H1 (cell line): ENCODE measurements at regions not wholly inside any gene's neighbourhood (a gene's known extent, or its start where the extent isn't known, plus 50 kb on each side); places are given as distances from the start of the nearest gene placed in this dataset.
A peak's percentile ranks its signal among the peaks of the same experiment; 100 is the strongest.

Source experiments
- CTCF ChIA-PET: fragments of 300-600 bp; sonication (Branson Sonifier 250); formaldehyde crosslinking; loops from one replicate; lab custom pipeline; 2021; ENCODE audit not compliant: partially characterized antibody; lab: Charles Lee
- POLR2A ChIA-PET: fragments of 300-600 bp; sonication (Branson Sonifier 250); formaldehyde crosslinking; loops from one replicate; lab custom pipeline; 2021; ENCODE audit warnings: inconsistent platforms; ENCODE audit not compliant: partially characterized antibody; lab: Charles Lee
- DNase-seq, 2 experiments: peaks; one replicate each; pipeline versions ENCODE4 v3.0.0 to v3.0.0-alpha.2; 2010 to 2022; ENCODE audit warnings: low spot score in 2 of 2, low read depth in 1 of 2, mixed read lengths in 1 of 2
- FAIRE-seq: peaks from 2 replicates; lab custom pipeline; 2011; peaks lifted over from hg19 to GRCh38; lab: Jason Lieb, UNC
- H2AFZ ChIP-seq: 2 replicates; pipeline ENCODE4 v1.8.1; 2012; ENCODE audit warnings: low read length, inconsistent platforms
- H2AK5ac ChIP-seq: 2 replicates; pipeline ENCODE4 v1.6.1; 2013; ENCODE audit warnings: low read depth, low read length
- H2BK120ac ChIP-seq: replicated peaks from 2 replicates; pipeline ENCODE3; 2013; ENCODE audit warnings: low read depth, low read length, inconsistent platforms
- H2BK12ac ChIP-seq: 2 replicates; pipeline ENCODE4 v1.6.1; 2013; ENCODE audit warnings: low read depth, low read length
- H2BK15ac ChIP-seq: 2 replicates; pipeline ENCODE4 v1.6.1; 2013; ENCODE audit warnings: low read length
- H2BK20ac ChIP-seq: 2 replicates; pipeline ENCODE4 v1.6.1; 2013; ENCODE audit warnings: low read length
- H2BK5ac ChIP-seq: 2 replicates; pipeline ENCODE4 v1.6.1; 2013; ENCODE audit warnings: low read depth, low read length
- H3K14ac ChIP-seq: 2 replicates; pipeline ENCODE4 v1.6.1; 2013; ENCODE audit warnings: inconsistent platforms; ENCODE audit not compliant: insufficient read length
- H3K18ac ChIP-seq: 2 replicates; pipeline ENCODE4 v1.6.1; 2013; ENCODE audit warnings: low read length; ENCODE audit errors: extremely low read depth
- H3K23ac ChIP-seq: 2 replicates; pipeline ENCODE4 v1.6.1; 2013; ENCODE audit warnings: inconsistent platforms; ENCODE audit not compliant: insufficient read length
- H3K23me2 ChIP-seq: 2 replicates; pipeline ENCODE4 v1.6.1; 2013; ENCODE audit warnings: low read depth, low read length
- H3K27ac ChIP-seq: 2 replicates; pipeline ENCODE4 v1.6.1; 2011; ENCODE audit warnings: low read depth, low read length, inconsistent platforms
- H3K27me3 ChIP-seq, 4 experiments: replicated peaks in 1 of 4; 1 replicate in 1 of 4; 2 replicates in 3 of 4; pipeline versions ENCODE4 v1.6.1 to v1.8.1; 2011 to 2013; ENCODE audit warnings: low read length in 3 of 4, mild to moderate bottlenecking in 3 of 4, inconsistent platforms in 2 of 4, mixed read lengths in 2 of 4, moderate library complexity in 1 of 4; ENCODE audit not compliant: control insufficient read depth in 3 of 4, insufficient read depth in 3 of 4; ENCODE audit errors: extremely low read depth in 1 of 4
- H3K36me3 ChIP-seq, 4 experiments: 2 replicates each; pipeline versions ENCODE4 v1.6.1 to v1.8.1; 2011 to 2013; ENCODE audit warnings: mild to moderate bottlenecking in 4 of 4, low read length in 3 of 4, moderate library complexity in 2 of 4, control low read depth in 1 of 4, inconsistent platforms in 1 of 4; ENCODE audit not compliant: insufficient read depth in 4 of 4, control insufficient read depth in 2 of 4
- H3K4ac ChIP-seq: replicated peaks from 2 replicates; pipeline ENCODE3; 2013; ENCODE audit warnings: low read length, low read depth, mixed read lengths, inconsistent platforms; ENCODE audit not compliant: insufficient read length
- H3K4me1 ChIP-seq, 4 experiments: replicated peaks in 1 of 4; 1 replicate in 1 of 4; 2 replicates in 3 of 4; pipeline versions ENCODE4 v1.6.1 to v1.8.1; 2011 to 2013; ENCODE audit warnings: low read length in 3 of 4, inconsistent platforms in 2 of 4, mixed read lengths in 1 of 4; ENCODE audit not compliant: insufficient read depth in 4 of 4, control insufficient read depth in 3 of 4
- H3K4me2 ChIP-seq, 2 experiments: 2 replicates each; pipeline versions ENCODE4 v1.6.1 to v1.8.1; 2011 to 2013; ENCODE audit warnings: low read depth in 2 of 2, low read length in 2 of 2, control low read depth in 1 of 2, inconsistent platforms in 1 of 2, mild to moderate bottlenecking in 1 of 2; ENCODE audit not compliant: insufficient read depth in 1 of 2
- H3K4me3 ChIP-seq, 4 experiments: fragments of 200-600, 300-600 bp in 1 of 4; sonication (generic), shearing (Covaris generic), sonication (Bioruptor Twin) in 1 of 4; 2 replicates each; pipeline versions ENCODE4 v1.5.1 to v1.8.1; 2011 to 2016; ENCODE audit warnings: low read length in 4 of 4, low read depth in 3 of 4, control low read depth in 2 of 4, inconsistent platforms in 2 of 4, mild to moderate bottlenecking in 2 of 4, mixed read lengths in 1 of 4, moderate library complexity in 1 of 4; ENCODE audit not compliant: insufficient read depth in 2 of 4; ENCODE audit errors: extremely low read depth in 1 of 4
- H3K56ac ChIP-seq: replicated peaks from 2 replicates; pipeline ENCODE3; 2013; ENCODE audit warnings: low read depth, mild to moderate bottlenecking, mixed read lengths, low read length, inconsistent platforms; ENCODE audit not compliant: insufficient read length
- H3K79me1 ChIP-seq: 2 replicates; pipeline ENCODE4 v1.6.1; 2013; ENCODE audit warnings: low read depth, low read length, control low read depth
- H3K79me2 ChIP-seq, 2 experiments: 2 replicates each; pipeline versions ENCODE4 v1.6.1 to v1.8.1; 2012 to 2013; ENCODE audit warnings: low read length in 2 of 2, mild to moderate bottlenecking in 2 of 2, inconsistent platforms in 1 of 2; ENCODE audit not compliant: insufficient read depth in 2 of 2, control insufficient read depth in 1 of 2
- H3K9ac ChIP-seq, 4 experiments: replicated peaks in 1 of 4; 1 replicate in 1 of 4; 2 replicates in 3 of 4; pipeline versions ENCODE4 v1.6.1 to v1.8.1; 2011 to 2013; ENCODE audit warnings: low read depth in 3 of 4, low read length in 3 of 4, control low read depth in 2 of 4, mild to moderate bottlenecking in 2 of 4, moderate library complexity in 2 of 4, inconsistent platforms in 1 of 4; ENCODE audit errors: extremely low read depth in 1 of 4
- H3K9me3 ChIP-seq, 2 experiments: 2 replicates each; pipeline versions ENCODE4 v1.6.1 to v1.8.1; 2012 to 2013; ENCODE audit warnings: mild to moderate bottlenecking in 2 of 2, moderate library complexity in 2 of 2, control low read depth in 1 of 2, inconsistent platforms in 1 of 2, low read depth in 1 of 2, low read length in 1 of 2, mixed read lengths in 1 of 2; ENCODE audit not compliant: insufficient read depth in 2 of 2
- H4K20me1 ChIP-seq, 2 experiments: replicated peaks in 1 of 2; 2 replicates each; pipeline versions ENCODE3 to v1.8.1; 2011 to 2013; ENCODE audit warnings: inconsistent platforms in 2 of 2, low read length in 2 of 2, mild to moderate bottlenecking in 1 of 2; ENCODE audit not compliant: insufficient read depth in 2 of 2, control insufficient read depth in 1 of 2
- H4K5ac ChIP-seq: 2 replicates; pipeline ENCODE4 v1.6.1; 2013; ENCODE audit warnings: low read length, low read depth, mixed read lengths, inconsistent platforms; ENCODE audit not compliant: insufficient read length
- H4K8ac ChIP-seq: 2 replicates; pipeline ENCODE4 v1.8.0; 2013; ENCODE audit warnings: mild to moderate bottlenecking, moderate library complexity, low read length, inconsistent platforms; ENCODE audit not compliant: insufficient read depth; ENCODE audit errors: extremely low read depth
- H4K91ac ChIP-seq: replicated peaks from 2 replicates; pipeline ENCODE3; 2013; ENCODE audit warnings: low read length, mixed read lengths, inconsistent platforms; ENCODE audit not compliant: insufficient read length
- BACH1 ChIP-seq: IDR thresholded peaks from 2 replicates; pipeline ENCODE4 v1.6.1; 2012; ENCODE audit warnings: low read length, improper control_type of control experiment
- BCL11A ChIP-seq, 2 experiments: IDR thresholded peaks; one replicate each; pipeline ENCODE4 v1.6.1; 2011; ENCODE audit warnings: low read depth in 2 of 2, low read length in 2 of 2, mild to moderate bottlenecking in 2 of 2
- BRCA1 ChIP-seq: IDR thresholded peaks from 2 replicates; pipeline ENCODE4 v1.6.1; 2012; ENCODE audit warnings: low read depth, low read length, improper control_type of control experiment
- CBX5 ChIP-seq: fragments of 300-800, 300-1000 bp; sonication (generic); IDR thresholded peaks from 2 replicates; pipeline ENCODE4 v1.7.1; 2016; ENCODE audit warnings: antibody characterized with exemption, low read length, low read depth
- CTBP2 ChIP-seq: IDR thresholded peaks from 2 replicates; pipeline ENCODE4 v1.7.0; 2011; ENCODE audit warnings: borderline replicate concordance, mild to moderate bottlenecking, moderate library complexity, mixed read lengths, low read length; ENCODE audit not compliant: insufficient read depth, insufficient read length
- EGR1 ChIP-seq: IDR thresholded peaks from 2 replicates; pipeline ENCODE4 v1.6.1; 2011; ENCODE audit warnings: low read depth, low read length, borderline replicate concordance
- FOSL1 ChIP-seq: IDR thresholded peaks from 2 replicates; pipeline ENCODE4 v1.6.1; 2011; ENCODE audit warnings: mild to moderate bottlenecking, low read depth, low read length, moderate library complexity; ENCODE audit not compliant: insufficient read depth
- HDAC2 ChIP-seq, 2 experiments: fragments of 300-600 bp in 1 of 2; sonication (generic) in 1 of 2; IDR thresholded peaks; 2 replicates each; pipeline ENCODE4 v1.6.1; 2011 to 2012; ENCODE audit warnings: low read depth in 2 of 2, low read length in 2 of 2, mild to moderate bottlenecking in 2 of 2, moderate library complexity in 2 of 2, borderline replicate concordance in 1 of 2, inconsistent platforms in 1 of 2
- JUN ChIP-seq: IDR thresholded peaks from 2 replicates; pipeline ENCODE4 v1.6.1; 2011; ENCODE audit warnings: low read depth, mild to moderate bottlenecking, improper control_type of control experiment, low read length
- KDM5A ChIP-seq: fragments of 200-600 bp; IDR thresholded peaks from 2 replicates; pipeline ENCODE4 v1.7.1; 2012; ENCODE audit warnings: mild to moderate bottlenecking, low read length, inconsistent platforms, mixed read lengths
- MAX ChIP-seq: IDR thresholded peaks from 2 replicates; pipeline ENCODE4 v1.6.1; 2012; ENCODE audit warnings: inconsistent platforms
- NRF1 ChIP-seq: IDR thresholded peaks from 2 replicates; pipeline ENCODE4 v1.6.1; 2011; ENCODE audit warnings: mild to moderate bottlenecking, low read depth, low read length, improper control_type of control experiment
- POU5F1 ChIP-seq: IDR thresholded peaks from 2 replicates; pipeline ENCODE4 v1.6.1; 2011; ENCODE audit warnings: low read depth, mild to moderate bottlenecking, low read length, moderate library complexity
- RFX5 ChIP-seq: IDR thresholded peaks from 2 replicates; pipeline ENCODE4 v1.6.1; 2011; ENCODE audit warnings: low read depth, low read length, improper control_type of control experiment, borderline replicate concordance
- SIX5 ChIP-seq: IDR thresholded peaks from 2 replicates; pipeline ENCODE4 v1.6.1; 2011; ENCODE audit warnings: mild to moderate bottlenecking, low read depth, low read length
- WGBS, 2 experiments: shearing (Covaris generic) in 1 of 2; methylation state at CpG; one replicate each; pipeline versions ENCODE4 v1.1.6 to v1.1.7; 2013 to 2015; ENCODE audit warnings: low lambda C conversion rate in 2 of 2, mixed read lengths in 2 of 2, inconsistent platforms in 1 of 2, low coverage in 1 of 2, missing lambda C conversion rate in 1 of 2; ENCODE audit not compliant: insufficient replicate concordance in 2 of 2, insufficient coverage in 1 of 2, insufficient read length in 1 of 2; ENCODE audit errors: extremely low coverage in 1 of 2, missing lambda C conversion rate in 1 of 2; 5-methylcytosine and 5-hydroxymethylcytosine counted together

GRCh38 chr4:151887816-151888180 lies 127.0 kb upstream of the GATB start:
- FAIRE-seq = no peak
- no peak for DNase-seq

More at GRCh38 chr4:151887816-151888180, 127.0 kb upstream of the GATB start:
- no peak overlapping the region for H2AFZ ChIP-seq
- H3K14ac ChIP-seq = no peak overlapping the region
- H4K8ac ChIP-seq = no peak overlapping the region
- no peak overlapping the region for H4K91ac ChIP-seq
- no peak overlapping the region for H2BK5ac ChIP-seq
- H3K18ac ChIP-seq = no peak overlapping the region
- no peak overlapping the region for H3K56ac ChIP-seq
- peak overlapping the region; percentile 51; the same call in 1 of the 2 replicates for H2BK20ac ChIP-seq
- H3K36me3 ChIP-seq = no peaks in the 10 kb centered on the region
- no peak overlapping the region for H2BK120ac ChIP-seq
- no peak overlapping the region for H3K4ac ChIP-seq
- no peak overlapping the region for H3K9ac ChIP-seq
- WGBS, 2 experiments = 88% methylated on average over 3 of the region's 3 CpGs; no CpG with 5 or more reads in 1 of the 2 experiments
- no peaks in the 10 kb centered on the region for H4K20me1 ChIP-seq
- H3K23me2 ChIP-seq = no peaks in the 10 kb centered on the region
- no peak overlapping the region for H2AK5ac ChIP-seq
- no peak overlapping the region for H2BK12ac ChIP-seq
- H3K79me2 ChIP-seq = no peaks in the 10 kb centered on the region
- no peak overlapping the region for H3K4me3 ChIP-seq
- no peak for TF ChIP-seq BRCA1
- TF ChIP-seq RFX5 = no peak
- no peak for TF ChIP-seq BACH1
- no peak for TF ChIP-seq HDAC2 (IDR thresholded peaks at IDR 0.05; ENCODE audit: borderline replicate concordance in 1 of 2, low read depth in 2 of 2, low read length in 2 of 2)
- no peak for TF ChIP-seq BCL11A (IDR thresholded peaks at IDR 0.05; ENCODE audit: low read depth in 2 of 2, low read length in 2 of 2)
- no peak for TF ChIP-seq POU5F1
- TF ChIP-seq NRF1 = no peak
- no peak for TF ChIP-seq FOSL1
- TF ChIP-seq MAX = no peak
- TF ChIP-seq KDM5A = no peak
- no peak for TF ChIP-seq SIX5
- no peak for TF ChIP-seq CTBP2
- no peak for TF ChIP-seq CBX5
- no peak for TF ChIP-seq EGR1
- TF ChIP-seq JUN = no peak
- peaks cover 0 to 2% (median 0%) of the 10 kb centered on the region in 4 experiments; a peak in 1 of 7 replicates for H3K27me3 ChIP-seq
- H4K5ac ChIP-seq = no peak overlapping the region
- POLR2A ChIA-PET = no interaction called here
- H2BK15ac ChIP-seq = no peak overlapping the region
- H3K27ac ChIP-seq = no peak overlapping the region
- H3K4me1 ChIP-seq = peaks cover 0 to 11% (median 3%) of the 10 kb centered on the region in 4 experiments; a peak in 2 of 7 replicates
- no peaks in the 10 kb centered on the region for H3K79me1 ChIP-seq
- H3K9me3 ChIP-seq = no peaks in the 10 kb centered on the region; a peak in 2 of 4 replicates
- H3K23ac ChIP-seq = no peak overlapping the region
- CTCF ChIA-PET = interaction anchor here (0.6 to 1.4 kb wide), 3 partner anchors 17 to 465 kb away, joined by 3 read pairs; no protein-coding TSS in a partner anchor
- H3K4me2 ChIP-seq = no peak overlapping the region
